Activated CD4-positive, alpha-beta T cell treated with anti-CD3 and anti-CD28 coated beads for 48 hours (primary cell): ENCODE measurements at regions not wholly inside any gene's neighbourhood (a gene's known extent, or its start where the extent isn't known, plus 50 kb on each side); places are given as distances from the start of the nearest gene placed in this dataset.

Experiments
- DNase-seq: peaks from one replicate; pipeline ENCODE4 v3.0.0-alpha.2; 2020

- DNase-seq, result no peak
These were observed 234.4 kb downstream of the BCL11A start for GRCh38 chr2:60319031-60319547.

DNA sequence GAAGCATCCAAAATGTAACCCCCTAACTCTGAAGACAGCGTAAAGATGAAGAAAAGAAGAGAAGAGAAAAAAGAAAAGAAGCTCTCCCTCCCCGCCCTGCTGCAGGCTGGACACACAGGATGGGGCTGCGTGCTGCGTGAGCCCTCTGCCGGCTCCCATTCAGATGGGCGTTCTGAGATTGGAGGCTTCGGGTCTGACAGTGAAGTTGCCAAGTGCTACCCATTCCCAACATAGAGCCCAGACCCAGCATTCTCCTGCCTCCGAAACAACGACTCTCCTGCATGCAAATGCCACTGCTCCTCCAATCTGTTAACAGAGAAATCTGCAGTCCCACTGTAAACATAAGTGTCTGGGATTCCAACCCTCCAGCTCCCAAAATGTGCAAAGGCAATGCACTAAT, 234.9 kb downstream of the BCL11A start:
- no peak for DNase-seq

DNA sequence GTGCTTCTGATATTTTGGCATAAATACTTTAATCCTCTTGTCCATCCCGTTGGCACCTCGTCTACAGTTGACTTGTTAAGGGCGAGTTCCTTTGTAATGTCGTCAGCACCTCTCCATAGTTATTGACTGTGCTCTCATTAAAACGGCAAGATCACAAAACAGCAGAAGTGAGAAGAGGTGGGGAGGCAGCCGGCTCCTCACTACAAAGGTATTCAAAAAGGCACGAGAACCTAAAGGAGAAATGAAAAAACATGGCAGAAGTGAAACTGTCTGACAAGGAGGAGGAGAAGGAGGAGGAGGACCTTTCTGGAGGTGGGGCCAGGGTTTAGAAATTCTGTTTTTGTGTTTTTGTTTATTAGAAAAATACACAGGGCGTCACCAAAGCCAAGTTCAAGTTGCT, 235.6 kb downstream of the BCL11A start:
- DNase-seq, result no peak

- no peak for DNase-seq
These were observed 236.4 kb downstream of the BCL11A start for GRCh38 chr2:60317034-60317386.

DNA sequence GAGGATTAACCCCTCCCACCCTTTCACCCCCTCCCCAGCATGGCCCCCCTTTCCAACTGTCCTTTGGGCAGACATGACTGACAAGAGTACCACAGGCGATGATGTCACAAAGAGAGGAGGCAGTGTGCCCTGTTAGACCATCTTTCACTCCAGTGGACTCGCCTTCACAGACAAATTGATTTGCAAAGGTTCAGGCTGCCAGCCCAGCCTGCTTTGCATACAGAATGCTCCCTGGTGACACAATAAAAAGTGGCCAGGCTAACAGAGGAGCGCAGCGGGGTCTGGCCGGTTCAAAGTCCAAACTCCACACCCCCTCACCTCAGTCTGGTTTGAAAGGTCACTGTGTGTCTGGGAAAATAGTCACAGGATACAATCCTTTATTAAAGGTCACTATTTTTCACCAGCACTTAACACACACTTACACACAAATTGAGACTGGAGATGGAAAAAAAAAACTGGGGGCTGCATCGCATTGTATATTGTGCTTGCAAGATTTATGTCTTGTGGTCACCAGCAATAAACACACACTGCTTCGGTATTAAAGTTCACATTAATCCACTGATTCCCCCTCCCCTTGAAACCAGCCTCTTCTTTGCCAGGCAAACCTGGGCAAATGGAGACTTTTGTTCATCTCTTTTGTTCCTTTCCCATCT, 236.9 kb downstream of the BCL11A start:
- DNase-seq, result no peak

DNA sequence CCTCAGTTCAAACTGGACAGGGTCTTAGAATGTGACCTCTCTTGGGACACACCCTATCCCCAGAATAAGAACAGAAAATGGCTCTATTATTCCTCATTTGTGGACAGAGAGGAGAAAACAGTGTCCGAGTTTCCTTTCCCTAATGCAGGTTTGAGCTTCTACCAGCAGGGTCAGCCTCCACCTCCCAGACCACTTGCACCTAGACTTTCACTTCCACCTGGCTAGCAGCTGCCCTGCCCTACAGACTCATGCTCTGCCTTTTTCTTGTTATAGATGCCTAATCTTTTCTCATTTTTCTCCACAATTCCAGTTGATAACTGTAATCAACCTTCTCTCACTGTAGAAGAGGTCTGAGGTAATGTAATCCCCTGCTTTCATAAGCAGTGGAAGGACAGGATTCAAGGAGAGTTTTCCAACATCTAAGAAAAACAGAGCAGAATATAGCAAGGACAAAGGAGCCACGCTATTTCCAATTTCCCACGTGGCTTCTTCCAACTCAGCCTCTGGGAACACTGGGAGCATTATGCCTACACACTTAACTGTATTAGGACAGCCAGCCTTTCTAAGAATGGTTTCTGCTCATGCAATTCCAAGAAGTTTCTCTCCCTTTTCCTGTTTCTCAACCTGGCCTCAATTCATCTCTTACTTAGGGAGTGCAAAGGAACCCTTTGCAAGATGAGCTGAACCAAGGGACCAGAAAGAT, 239.8 kb downstream of the BCL11A start:
- no peak for DNase-seq

DNA sequence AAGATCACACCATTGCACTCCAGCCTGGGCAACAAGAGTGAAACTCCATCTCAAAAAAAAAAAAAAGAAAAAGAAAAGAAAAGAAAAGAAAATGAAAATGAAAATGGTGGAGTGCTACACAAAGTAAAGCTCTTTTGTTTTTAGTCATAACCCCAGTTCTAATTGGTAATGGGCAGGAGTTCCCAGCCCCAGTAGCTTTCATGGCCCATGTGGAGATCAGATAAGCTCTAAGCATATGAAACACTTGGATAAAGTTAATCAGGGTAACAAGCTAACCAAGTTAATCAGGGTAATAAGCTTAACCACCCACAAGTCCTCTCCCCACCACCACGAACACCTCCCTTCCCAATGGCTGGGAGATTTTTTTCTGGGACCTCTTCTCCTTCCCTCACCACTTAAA, 240.8 kb downstream of the BCL11A start:
- peak; percentile 9 for DNase-seq

GRCh38 chr2:60311524-60311923, 241.9 kb downstream of the BCL11A start:
- no peak for DNase-seq

- DNase-seq, result no peak
These were observed 243.4 kb downstream of the BCL11A start for GRCh38 chr2:60309941-60310660.

DNA sequence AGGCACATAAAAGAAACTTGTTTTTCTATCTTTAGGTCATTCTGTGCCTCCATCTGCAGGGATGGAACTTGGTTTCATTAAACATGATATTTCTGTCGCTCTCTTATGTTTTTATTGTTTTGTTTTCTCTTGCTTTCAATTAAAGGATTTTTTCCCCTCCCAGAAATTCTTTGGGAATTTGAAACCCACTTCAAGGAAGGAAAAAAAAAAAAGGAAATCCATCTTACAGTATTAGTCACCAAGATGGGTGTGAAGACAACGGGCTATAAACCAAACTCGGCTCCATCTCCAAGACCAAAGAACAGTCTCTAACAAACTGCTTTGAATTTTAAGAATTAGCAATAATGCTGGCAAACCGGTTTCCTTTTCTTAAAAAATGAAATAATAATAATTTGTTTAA, 244.1 kb downstream of the BCL11A start:
- no peak for DNase-seq

DNA sequence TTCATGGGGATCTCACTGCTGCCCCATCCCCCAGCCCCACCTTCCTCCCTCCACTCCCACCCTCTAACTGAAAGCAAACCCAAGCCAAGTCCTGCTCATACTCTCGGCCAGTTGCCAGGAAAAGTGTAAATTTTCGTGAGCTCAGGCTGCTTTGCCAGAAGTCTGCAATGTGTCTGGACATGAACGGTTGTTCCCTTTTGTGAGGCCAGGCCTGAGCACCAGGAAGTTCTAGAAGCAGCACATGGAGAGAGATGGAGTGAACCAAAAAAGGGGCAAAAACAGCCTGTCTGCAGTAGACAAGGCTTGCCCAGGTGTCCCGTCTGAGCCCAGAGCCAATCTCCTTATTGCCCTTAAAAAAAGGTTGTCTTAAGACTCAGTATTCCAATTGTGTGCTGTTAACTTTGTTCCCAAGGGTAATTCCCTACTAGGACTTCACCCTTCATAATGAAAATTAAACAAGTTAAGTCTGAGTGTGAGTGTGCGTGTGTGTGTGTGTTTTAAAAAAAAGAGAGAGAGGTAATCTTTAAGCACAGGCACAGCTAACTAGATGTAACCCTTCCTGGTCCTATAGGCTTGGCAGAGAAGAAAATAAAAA, 247.1 kb downstream of the BCL11A start:
- DNase-seq, result no peak

- DNase-seq, result no peak
These were observed 249.8 kb downstream of the BCL11A start for GRCh38 chr2:60303680-60304079.

GRCh38 chr2:60302377-60303126, 250.9 kb downstream of the BCL11A start:
- DNase-seq, result no peak

DNA sequence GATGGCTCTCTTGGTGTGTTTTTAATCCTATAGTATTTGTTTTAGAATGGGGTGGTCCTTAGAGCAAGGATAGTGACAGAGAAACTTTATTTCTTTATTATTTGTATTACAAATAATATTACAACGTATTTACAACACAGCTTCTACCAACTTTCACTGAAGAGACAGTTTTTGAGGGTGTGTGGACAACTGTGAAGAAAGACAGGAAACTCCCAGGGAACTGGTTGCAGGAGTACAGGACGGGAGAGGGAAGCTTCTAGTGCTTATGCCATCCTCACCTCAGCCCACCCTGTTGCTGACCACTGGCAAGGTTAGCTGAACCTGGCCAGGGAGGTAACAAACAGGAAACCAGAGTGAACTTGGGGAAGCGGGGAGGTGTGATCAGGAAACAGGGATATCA, 251.7 kb downstream of the BCL11A start:
- DNase-seq, result no peak

- no peak for DNase-seq
These were observed 254.3 kb downstream of the BCL11A start for GRCh38 chr2:60299179-60299578.

GRCh38 chr2:60298006-60298696, 255.3 kb downstream of the BCL11A start:
- DNase-seq, result no peak

- DNase-seq, result no peak
These were observed 256.0 kb downstream of the BCL11A start for GRCh38 chr2:60297296-60298005.

- no peak for DNase-seq
These were observed 257.1 kb downstream of the BCL11A start for GRCh38 chr2:60296219-60296955.

- no peak for DNase-seq
These were observed 257.9 kb downstream of the BCL11A start for GRCh38 chr2:60295636-60295962.

GRCh38 chr2:60294901-60295635, 258.4 kb downstream of the BCL11A start:
- no peak for DNase-seq
